ENCODE measurements at regions not wholly inside any gene's neighbourhood (a gene's known extent, or its start where the extent isn't known, plus 50 kb on each side); places are given as distances from the start of the nearest gene placed in this dataset.

DNA sequence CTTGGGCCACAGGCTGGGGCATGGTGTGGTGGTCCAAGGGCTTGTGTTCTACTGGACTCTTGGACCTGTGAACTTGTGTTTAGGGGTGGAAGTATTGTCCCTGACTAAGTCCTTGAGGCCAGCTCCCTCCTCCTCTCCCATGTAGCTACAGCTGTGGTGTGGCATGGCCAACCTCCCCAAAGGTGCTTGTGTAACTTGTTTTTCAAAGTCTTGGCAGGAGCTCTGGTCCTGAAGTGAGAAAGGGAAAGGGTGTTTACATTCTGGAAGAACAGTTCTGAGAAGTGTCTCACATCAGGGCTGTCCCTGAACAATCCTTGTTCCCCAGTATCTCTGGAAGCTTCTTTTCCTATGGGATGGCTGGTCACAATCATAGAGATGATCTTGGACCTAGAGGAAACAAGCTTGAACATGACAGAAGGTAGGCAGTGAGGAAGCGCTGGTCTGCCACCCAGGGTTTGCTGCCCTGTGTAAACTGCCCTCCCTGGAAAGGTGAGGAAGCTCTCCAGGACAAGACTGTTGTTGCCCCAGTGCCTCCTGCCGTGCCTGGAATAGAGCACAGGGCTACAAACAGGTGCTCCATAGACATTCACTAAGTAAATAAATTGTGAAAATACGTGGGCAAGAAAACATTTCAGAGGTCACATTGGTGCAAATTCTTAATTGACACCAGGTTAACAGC, 64.6 kb upstream of the KLF9 start:
- DNase-seq, result no peak

DNA sequence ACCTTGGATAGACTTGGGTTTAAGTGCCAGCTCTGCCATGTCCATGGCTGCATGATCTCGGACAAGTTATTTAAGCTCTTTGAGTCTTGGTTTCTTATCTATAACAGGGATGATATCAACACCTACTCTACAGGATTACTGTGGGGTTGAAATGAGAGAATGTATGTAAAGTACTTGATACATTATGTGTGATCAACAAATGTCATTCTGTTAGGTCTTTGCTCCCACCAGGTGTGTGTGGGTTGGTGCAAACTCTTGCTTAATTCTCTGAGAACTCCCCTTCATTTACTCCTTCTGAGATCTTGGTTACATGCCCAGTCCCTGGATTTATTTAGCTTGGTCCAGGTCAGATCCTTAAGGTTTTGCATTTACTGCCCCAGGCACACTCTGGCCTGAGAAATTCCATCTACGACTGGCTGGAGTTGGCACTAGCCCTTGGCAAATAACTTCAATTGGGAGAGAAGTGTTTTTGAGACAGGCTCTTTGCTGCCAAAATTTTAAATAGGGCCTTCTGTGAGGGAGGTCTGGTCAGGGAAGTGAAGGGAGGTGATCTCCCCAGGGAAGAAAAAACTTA, 63.5 kb upstream of the KLF9 start:
- no peak for DNase-seq

DNA sequence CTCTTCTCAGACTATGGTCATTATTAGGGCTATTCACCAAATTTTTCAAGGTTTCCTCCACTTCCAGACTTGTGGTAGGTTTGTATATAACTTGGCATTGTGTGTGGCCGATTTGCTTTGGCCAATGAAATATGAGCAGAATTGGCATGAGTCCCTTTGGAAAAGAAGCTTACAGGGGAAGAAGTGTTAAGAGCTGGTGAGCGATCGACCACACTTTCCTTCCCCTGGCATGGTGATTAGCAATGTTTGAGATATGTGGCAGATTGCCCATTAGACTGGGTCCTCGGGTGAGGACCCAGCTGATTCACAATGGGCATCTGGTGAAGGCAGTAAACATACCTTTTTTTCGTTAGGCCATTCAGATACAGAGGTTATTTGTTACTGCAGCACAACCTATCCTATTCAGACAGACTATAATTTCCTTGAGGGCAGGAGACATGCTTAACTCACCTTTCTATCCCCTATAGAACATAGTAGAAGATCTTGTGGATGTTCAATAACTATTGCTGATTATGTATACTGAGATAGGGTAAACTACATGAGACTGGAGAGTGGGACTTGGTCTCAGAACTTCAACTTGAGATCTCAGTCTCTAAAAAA, 62.8 kb upstream of the KLF9 start:
- no peak for DNase-seq

DNA sequence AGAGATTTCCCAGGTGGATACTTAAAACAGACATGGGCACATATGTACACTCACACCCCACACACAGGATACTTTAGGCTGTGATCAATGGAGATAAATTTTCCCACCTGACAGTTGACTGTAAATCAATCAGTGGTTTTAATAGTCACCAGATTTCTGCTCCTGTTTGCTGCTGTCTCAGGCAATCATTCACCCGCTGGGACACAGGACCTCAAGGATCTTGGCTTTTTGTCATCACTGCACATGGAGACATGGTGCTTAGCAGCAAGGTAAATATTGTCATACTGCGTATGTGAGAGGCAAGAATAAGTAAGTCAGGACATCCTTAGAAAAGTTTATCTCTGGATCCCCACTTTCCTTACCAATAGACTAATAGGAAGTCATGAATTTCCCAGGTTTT, 60.8 kb upstream of the KLF9 start:
- DNase-seq, result no peak

DNA sequence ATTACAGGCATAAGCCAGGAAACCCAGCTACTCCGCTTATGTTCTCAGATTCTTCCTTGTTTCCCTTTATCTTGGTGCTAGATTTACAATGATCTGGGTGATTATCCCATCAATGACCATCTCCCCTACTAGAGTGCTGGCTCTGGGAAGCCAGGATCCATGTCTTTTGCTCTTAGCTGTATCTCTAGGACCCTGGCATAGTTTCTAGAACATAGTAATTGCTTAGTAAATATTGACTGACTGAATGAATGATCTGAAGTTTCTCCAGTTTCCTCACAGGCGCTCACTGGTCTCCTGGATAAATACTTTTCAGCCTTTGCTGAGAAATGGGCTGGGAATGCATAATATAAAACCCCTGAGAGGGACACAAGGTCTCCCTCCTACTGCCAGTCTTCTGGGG, 60.0 kb upstream of the KLF9 start:
- no peak for DNase-seq

DNA sequence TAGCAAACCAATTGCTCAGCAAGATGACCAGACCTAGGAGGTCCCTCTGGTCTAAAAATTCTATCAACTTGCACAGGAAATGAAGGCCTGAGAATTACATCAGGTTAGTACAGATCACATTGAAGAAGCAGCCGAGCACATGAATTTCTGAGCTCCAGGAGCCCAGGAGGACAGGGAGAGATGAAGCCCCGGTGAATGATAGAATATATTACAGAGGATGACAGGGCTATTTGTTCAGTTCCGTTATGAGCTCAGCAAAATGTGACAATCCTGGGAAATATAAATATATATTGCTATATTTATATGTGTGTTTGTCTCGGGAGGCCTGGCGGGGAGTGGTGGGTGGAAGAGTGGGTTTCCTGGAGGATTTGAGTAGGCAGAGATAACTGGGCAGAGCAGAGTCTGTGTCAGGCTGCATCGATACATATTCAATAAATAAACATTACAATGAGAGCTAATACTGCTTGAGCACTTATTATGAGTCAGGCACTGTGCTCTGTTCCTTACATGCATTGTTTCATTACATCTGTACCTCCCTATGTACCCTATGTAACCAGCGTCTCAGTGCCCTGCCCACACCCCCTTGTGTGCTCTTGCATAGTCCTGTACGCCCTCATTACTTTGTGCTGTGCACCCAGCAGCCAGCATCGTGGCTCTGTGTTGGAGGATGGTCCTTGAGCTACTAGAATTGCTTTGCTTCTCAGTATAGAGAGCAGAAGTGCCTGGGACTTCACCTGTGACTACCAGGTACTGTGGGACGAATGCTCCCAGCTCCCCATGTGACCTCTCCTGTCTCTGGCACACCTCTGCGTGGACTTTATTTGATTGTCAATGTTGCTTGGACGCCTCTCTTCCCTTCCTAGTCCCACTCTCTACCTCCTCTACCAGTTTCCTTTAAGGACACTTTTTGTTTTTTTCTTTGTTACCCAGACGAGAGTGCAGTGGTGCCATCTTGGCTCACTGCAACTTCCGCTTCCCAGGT, 58.1 kb upstream of the KLF9 start:
- no peak for DNase-seq

DNA sequence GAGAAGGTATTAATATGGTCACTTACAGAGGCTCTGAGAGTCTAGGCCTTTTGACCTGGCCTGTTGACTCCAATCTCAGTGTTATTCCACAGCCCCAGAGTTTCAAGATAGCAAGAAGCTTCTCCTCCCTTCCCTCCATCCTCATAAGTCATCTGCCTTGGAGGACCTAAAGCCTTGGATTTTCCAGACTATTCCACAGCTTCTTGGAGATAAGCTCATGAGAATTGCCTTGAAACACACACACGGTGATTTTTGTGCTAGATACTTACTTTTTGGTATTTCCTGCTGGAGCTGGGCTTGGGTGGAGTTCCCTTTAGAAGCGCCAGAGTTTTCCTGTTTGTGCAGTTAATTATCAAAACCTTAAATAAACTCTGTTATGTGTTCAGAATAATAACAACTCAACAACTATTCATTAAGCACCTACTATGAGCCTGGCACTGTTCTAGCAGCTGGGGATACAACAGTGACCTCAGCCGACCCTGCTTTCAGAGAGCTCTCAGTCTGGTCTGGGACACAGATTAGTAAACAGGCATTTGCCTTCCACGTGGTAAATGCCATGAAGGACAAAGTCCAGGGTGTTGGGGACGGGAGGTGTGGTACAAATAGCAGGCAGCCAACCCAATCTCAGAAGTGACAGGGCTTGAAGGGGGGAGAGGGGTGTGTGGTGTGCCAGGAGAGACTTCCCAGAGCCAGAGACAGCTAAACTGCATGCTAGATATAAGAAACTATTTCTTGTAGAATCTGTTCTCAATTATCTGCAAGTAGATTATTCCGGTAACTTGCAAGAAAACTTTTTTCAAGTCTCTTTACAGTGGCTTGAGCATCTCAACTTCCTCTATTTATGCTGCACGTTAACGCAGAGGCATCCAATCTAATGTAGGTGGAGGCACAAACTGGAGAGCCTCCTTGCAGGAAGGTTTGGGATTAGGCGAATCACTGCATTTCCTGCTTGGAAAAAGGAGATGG, 55.9 kb upstream of the KLF9 start:
- DNase-seq, result no peak

DNA sequence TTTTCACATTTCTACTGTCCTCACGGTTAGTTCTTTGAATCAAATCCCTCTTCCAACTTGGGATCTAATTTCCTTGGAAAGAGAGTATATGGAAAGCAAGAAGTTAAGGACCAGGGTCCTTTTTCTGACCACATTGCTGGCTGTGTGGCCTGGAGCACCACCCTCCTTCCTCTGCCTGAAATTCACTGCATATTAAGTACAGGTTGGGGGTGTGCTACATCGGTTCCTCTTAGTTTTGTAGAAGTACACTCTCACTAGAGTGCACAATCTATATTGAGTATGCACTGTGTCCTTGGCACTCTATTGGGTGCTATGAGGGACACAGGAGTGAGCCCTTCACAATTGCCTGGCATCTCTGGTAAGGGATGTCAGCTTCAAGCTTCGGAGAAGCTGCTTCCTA, 53.8 kb upstream of the KLF9 start:
- DNase-seq, result no peak

DNA sequence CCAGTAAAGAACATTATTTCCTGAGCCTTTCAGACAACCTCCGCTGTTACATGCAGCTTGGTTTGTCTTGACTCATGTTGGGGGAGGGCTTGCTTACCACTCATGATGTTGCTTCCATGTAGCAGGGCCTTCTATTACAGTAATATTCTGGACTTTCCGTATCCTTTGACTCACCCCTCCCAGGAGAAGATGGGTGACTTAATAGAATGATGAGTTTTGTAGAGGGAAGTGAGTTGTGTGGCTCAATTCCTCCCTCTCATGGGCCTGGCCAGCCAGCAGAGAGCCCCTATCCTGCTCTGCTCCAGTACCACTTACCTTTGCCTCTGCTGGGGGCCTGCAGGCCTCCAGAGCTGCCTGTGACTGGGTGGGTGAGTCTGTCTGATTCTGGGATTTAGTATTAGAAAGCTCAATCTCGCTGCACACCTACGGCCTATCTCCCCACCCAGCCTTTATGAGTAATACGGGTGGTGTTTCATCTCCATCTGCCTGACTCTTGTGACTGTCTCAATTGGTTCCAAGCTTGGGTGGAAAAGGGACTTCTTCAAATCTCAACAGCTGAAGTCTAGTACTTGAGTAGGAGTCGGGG, 52.6 kb upstream of the KLF9 start:
- DNase-seq, result peak; percentile 61

DNA sequence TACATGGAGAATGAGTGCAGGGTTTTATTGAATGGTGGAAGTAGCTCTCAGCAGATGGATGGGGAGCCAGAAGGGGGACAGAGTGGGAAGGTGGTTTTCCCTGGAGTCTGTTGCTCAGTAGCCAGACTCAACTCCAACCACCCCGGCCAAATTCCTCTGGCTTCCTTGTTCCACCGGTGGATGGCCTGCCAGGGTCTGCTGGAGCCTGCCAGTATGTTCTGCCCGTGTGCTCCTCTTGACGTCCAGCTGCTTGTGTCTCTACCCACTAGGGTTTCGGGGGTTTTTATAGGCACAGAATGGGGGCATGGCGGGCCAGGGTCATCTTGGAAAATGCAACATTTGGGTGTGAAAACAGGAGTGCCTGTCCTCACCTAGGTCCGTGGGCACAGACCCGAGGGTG, 51.4 kb upstream of the KLF9 start:
- no peak for DNase-seq

DNA sequence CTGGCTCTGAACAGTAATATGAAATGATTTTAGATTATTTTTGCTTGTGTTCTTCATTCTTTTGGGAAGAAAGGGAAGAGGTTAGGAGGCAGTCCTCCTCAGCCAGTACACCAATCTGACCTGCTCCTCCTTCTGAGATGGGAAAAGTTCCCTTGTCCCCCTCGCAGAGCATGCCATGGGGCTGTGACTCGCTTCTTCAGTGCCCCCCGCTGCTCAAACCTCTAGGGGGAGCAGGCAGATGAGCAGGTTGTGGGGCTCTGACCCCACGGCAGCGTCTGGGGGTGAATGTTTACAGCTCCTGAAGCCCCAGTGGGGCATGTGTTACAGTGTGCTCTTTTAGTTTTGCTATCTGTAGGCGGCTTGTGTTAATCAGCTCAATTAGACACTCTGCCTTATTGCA, 50.9 kb upstream of the KLF9 start:
- no peak for DNase-seq

Data from stimulated activated CD4-positive, alpha-beta T cell treated with anti-CD3 and anti-CD28 coated beads, Interleukin-15, amount 100 ng/mL, for 24 hours (primary cell).